Activated naive CD4-positive, alpha-beta T cell treated with anti-CD3 and anti-CD28 coated beads for 36 hours (primary cell): ENCODE measurements at regions not wholly inside any gene's neighbourhood (a gene's known extent, or its start where the extent isn't known, plus 50 kb on each side); places are given as distances from the start of the nearest gene placed in this dataset.

Source experiments
- CTCF ChIA-PET: fragments of 350-600 bp; sonication (Branson Sonifier 250); formaldehyde crosslinking; loops from one replicate; lab custom pipeline; 2021; ENCODE audit warnings: antibody characterized with exemption; lab: Charles Lee
- DNase-seq: peaks from one replicate; pipeline ENCODE4 v3.0.0-alpha.2; 2020
- H3K27ac Mint-ChIP-seq: one replicate; pipeline ENCODE4 v1.8.0; 2021; ENCODE audit warnings: mild to moderate bottlenecking, mixed read lengths
- H3K27me3 Mint-ChIP-seq: one replicate; pipeline ENCODE4 v1.8.0; 2021; ENCODE audit warnings: low read depth, mixed read lengths
- H3K36me3 Mint-ChIP-seq: one replicate; pipeline ENCODE4 v1.8.0; 2021; ENCODE audit warnings: low read depth, mixed read lengths
- H3K4me1 Mint-ChIP-seq: one replicate; pipeline ENCODE4 v1.8.0; 2021; ENCODE audit warnings: low read depth, mixed read lengths
- H3K4me3 Mint-ChIP-seq: one replicate; pipeline ENCODE4 v1.8.0; 2021; ENCODE audit warnings: mild to moderate bottlenecking, moderate library complexity, mixed read lengths
- H3K9me3 Mint-ChIP-seq: one replicate; pipeline ENCODE4 v1.8.0; 2021; ENCODE audit warnings: mixed read lengths
- intact Hi-C: fragments of 100-400 bp; cut with micrococcal nuclease; formaldehyde crosslinking; loops from one replicate; pipeline ENCODE4 v1.15.1; 2023

- H3K4me3 Mint-ChIP-seq, result no peak overlapping the region
- CTCF ChIA-PET, result interaction anchor here (1.0 to 1.1 kb wide), 2 partner anchors 11 to 278 kb away, joined by 3 to 4 read pairs; no protein-coding TSS in a partner anchor
- no peaks in the 10 kb centered on the region for H3K9me3 Mint-ChIP-seq
- no peaks in the 10 kb centered on the region for H3K4me1 Mint-ChIP-seq
- no peak for DNase-seq
- H3K27ac Mint-ChIP-seq, result no peak overlapping the region
- no peaks in the 10 kb centered on the region for H3K27me3 Mint-ChIP-seq
- H3K36me3 Mint-ChIP-seq, result no peaks in the 10 kb centered on the region
- intact Hi-C loops, result no loop called here
Measured at GRCh38 chr11:123272565-123272964, 77.5 kb upstream of the CLMP start.

- no peaks in the 10 kb centered on the region for H3K4me1 Mint-ChIP-seq
- no peak overlapping the region for H3K27ac Mint-ChIP-seq
- H3K9me3 Mint-ChIP-seq, result no peaks in the 10 kb centered on the region
- CTCF ChIA-PET, result interaction anchor here (1.4 to 1.9 kb wide), 2 partner anchors 21 to 210 kb away, joined by 5 read pairs; no protein-coding TSS in a partner anchor
- peaks cover 11% of the 10 kb centered on the region for H3K27me3 Mint-ChIP-seq
- intact Hi-C loops, result no loop called here
- no peak for DNase-seq
- no peak overlapping the region for H3K4me3 Mint-ChIP-seq
- H3K36me3 Mint-ChIP-seq, result no peaks in the 10 kb centered on the region
Measured at GRCh38 chr11:123268156-123268555, 73.1 kb upstream of the CLMP start.

GRCh38 chr11:123265951-123266350, 70.9 kb upstream of the CLMP start:
- intact Hi-C loops, result no loop called here
- Mint-ChIP-seq H3K4me3 (no peak overlapping the region), H3K27ac (no peak overlapping the region), H3K27me3 (peaks cover 23% of the 10 kb centered on the region), H3K36me3 (no peaks in the 10 kb centered on the region), H3K4me1 (peaks cover 7% of the 10 kb centered on the region), H3K9me3 (no peaks in the 10 kb centered on the region)
- CTCF ChIA-PET, result no interaction called here
- DNase-seq, result no peak

DNA sequence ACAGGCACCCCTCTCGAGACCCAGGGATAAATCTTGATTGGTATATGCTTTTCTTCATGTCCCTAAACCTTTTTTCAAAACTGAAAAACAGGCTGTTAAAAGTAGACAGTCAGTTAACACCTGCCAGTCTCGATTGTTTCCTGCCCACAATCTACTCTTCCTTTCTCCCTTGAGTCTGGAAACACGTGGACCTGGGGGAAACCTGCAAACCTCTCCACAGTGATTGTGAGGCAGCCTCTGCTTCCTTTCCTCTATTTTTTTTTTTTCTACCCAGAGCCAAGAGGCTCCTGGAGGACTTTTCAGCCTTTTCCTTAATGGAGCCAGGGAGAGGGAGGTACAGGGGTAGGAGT, 69.4 kb upstream of the CLMP start:
- CTCF ChIA-PET, result interaction anchor here (1.1 to 4.2 kb wide), 3 partner anchors 17 to 229 kb away, joined by 3 to 41 read pairs (median 12); no protein-coding TSS in a partner anchor
- no peak overlapping the region for H3K4me3 Mint-ChIP-seq
- intact Hi-C loops, result loop anchor here (5.0 kb wide), 1 partner anchor 313 kb away; no protein-coding TSS in a partner anchor

GRCh38 chr11:123261345-123262106, 66.5 kb upstream of the CLMP start:
- intact Hi-C loops, result loop anchor here (1.0 to 5.0 kb wide), 2 partner anchors 217 to 316 kb away; no protein-coding TSS in a partner anchor
- peak; percentile 83 for DNase-seq
- Mint-ChIP-seq H3K27ac (no peak overlapping the region), H3K9me3 (peaks cover 5% of the 10 kb centered on the region), H3K4me3 (no peak overlapping the region), H3K27me3 (peaks cover 23% of the 10 kb centered on the region), H3K4me1 (peaks cover 7% of the 10 kb centered on the region), H3K36me3 (no peaks in the 10 kb centered on the region)
- CTCF ChIA-PET, result interaction anchor here (0.6 to 4.2 kb wide), 42 partner anchors 9 to 319 kb away, joined by 3 to 41 read pairs (median 4); no protein-coding TSS in a partner anchor

More for the DNA sequence above, 69.4 kb upstream of the CLMP start:
- peaks cover 23% of the 10 kb centered on the region for H3K27me3 Mint-ChIP-seq
- no peaks in the 10 kb centered on the region for H3K36me3 Mint-ChIP-seq
- peaks cover 7% of the 10 kb centered on the region for H3K4me1 Mint-ChIP-seq
- no peak for DNase-seq
- no peaks in the 10 kb centered on the region for H3K9me3 Mint-ChIP-seq
- H3K27ac Mint-ChIP-seq, result no peak overlapping the region

DNA sequence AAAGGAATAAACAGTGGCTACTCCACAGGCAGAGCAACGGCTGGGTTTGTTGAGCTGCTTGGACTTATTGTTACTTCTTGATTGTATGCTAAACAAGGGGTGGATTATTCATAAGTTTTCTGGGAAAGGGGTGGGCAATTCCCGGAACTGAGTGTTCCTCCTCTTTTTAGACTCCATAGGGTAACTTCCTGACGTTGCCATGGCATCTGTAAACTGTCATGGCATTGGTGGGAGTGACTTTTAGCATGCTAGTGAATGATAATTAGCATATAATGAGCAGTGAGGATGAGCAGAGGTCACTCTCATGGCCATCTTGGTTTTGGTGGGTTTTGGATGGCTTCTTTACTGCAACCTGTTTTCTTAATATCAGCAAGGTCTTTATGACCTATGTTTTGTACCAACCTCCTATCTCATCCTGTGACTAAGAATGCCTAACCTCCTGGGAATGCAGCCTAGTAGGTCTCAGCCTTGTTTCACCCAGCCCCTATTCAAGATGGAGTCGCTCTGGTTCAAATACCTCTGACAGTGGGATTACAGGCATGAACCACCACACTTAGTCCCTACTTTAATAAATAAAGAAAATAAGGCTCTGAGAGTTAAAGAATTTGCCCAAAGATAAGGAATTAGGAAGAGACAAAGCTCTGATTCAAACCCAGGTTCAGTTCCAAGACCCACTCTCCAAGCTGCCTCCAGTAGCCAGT, 65.6 kb upstream of the CLMP start:
- intact Hi-C loops, result loop anchor here (1.0 to 5.0 kb wide), 2 partner anchors 218 to 317 kb away; no protein-coding TSS in a partner anchor

DNA sequence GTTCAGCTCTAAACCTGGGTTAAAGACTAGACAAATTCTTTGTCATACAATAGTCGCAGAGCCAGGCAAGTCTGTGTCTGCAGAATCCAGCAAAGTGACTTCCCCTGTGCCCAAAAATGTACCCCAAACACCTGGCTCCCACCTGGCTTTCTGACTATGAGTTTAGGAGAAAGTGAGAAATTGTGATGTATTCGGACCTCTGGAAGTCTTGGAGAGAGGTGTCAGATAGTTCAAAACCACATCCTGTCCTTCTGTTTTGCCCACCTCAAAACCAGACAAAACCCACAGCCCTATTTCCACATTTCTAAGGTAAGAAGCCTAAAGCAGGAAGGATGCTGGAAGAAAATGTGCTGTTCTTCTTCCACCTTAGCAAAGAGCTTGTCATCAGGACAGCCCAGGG, 63.8 kb upstream of the CLMP start:
- Mint-ChIP-seq H3K27ac (no peak overlapping the region), H3K4me1 (peaks cover 7% of the 10 kb centered on the region), H3K27me3 (peaks cover 18% of the 10 kb centered on the region), H3K36me3 (no peaks in the 10 kb centered on the region), H3K9me3 (peaks cover 5% of the 10 kb centered on the region), H3K4me3 (no peak overlapping the region)
- no peak for DNase-seq
- CTCF ChIA-PET, result interaction anchor here (0.6 to 1.8 kb wide), 4 partner anchors 10 to 155 kb away, joined by 3 to 7 read pairs (median 3); no protein-coding TSS in a partner anchor
- intact Hi-C loops, result no loop called here

More for the DNA sequence above, 65.6 kb upstream of the CLMP start:
- Mint-ChIP-seq H3K27me3 (peaks cover 24% of the 10 kb centered on the region), H3K4me1 (peaks cover 7% of the 10 kb centered on the region), H3K4me3 (no peak overlapping the region), H3K9me3 (peaks cover 5% of the 10 kb centered on the region), H3K27ac (no peak overlapping the region), H3K36me3 (no peaks in the 10 kb centered on the region)
- CTCF ChIA-PET, result interaction anchor here (0.7 to 4.2 kb wide), 38 partner anchors 8 to 320 kb away, joined by 3 to 41 read pairs (median 4); no protein-coding TSS in a partner anchor
- DNase-seq, result no peak

- DNase-seq, result no peak
- no peak overlapping the region for H3K4me3 Mint-ChIP-seq
- intact Hi-C loops, result no loop called here
- peaks cover 7% of the 10 kb centered on the region for H3K27me3 Mint-ChIP-seq
- peaks cover 7% of the 10 kb centered on the region for H3K4me1 Mint-ChIP-seq
- CTCF ChIA-PET, result interaction anchor here (1.8 kb wide), 1 partner anchor 10 kb away, joined by 7 read pairs; no protein-coding TSS in a partner anchor
- peaks cover 5% of the 10 kb centered on the region for H3K9me3 Mint-ChIP-seq
- H3K36me3 Mint-ChIP-seq, result no peaks in the 10 kb centered on the region
- H3K27ac Mint-ChIP-seq, result no peak overlapping the region
Measured at GRCh38 chr11:123257370-123257769, 62.3 kb upstream of the CLMP start.

DNA sequence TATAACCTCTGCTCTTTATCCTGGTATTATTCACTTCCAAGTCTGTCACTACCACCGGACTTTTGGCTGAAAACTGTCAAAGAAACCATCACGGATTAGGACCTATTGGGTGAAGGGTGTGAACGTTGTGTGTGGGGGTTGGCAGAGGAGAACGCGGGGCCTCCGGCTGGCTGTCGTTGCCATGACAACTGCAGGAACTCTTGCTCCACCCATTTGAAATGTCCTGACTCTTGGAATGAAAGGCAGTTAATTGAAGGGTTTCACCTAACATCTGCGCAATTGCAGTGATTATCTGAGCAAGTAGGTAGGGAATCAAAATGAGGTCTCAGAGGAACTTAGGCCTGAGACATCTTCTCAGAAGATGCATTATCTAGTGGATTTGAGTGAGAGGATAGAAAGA, 60.9 kb upstream of the CLMP start:
- H3K4me3 Mint-ChIP-seq, result no peak overlapping the region
- H3K4me1 Mint-ChIP-seq, result no peaks in the 10 kb centered on the region
- DNase-seq, result no peak
- no peak overlapping the region for H3K27ac Mint-ChIP-seq
- H3K36me3 Mint-ChIP-seq, result no peaks in the 10 kb centered on the region
- CTCF ChIA-PET, result interaction anchor here (2.1 kb wide), 1 partner anchor 9 kb away, joined by 7 read pairs; no protein-coding TSS in a partner anchor
- H3K9me3 Mint-ChIP-seq, result peaks cover 5% of the 10 kb centered on the region
- H3K27me3 Mint-ChIP-seq, result peaks cover 3% of the 10 kb centered on the region
- intact Hi-C loops, result no loop called here

DNA sequence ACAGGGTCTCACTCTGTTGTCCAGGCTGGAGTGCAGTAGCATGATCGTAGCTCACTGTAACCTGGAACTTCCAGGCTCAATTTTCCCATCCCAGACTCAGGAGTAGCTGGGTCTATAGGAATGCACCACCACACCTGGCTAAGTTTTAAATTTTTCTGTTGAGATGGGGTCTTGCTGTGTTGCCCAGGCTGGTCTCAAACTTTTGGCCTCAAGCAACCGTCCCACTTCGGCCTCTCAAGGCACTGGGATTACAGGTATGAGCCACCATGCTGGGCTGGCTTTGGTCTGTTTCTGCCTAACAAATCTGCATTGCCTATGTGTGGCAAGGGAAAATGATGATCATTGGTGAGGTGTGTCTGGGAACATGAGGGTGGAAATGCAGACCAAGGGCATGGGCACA, 59.3 kb upstream of the CLMP start:
- intact Hi-C loops, result no loop called here

GRCh38 chr11:123253911-123254310, 58.9 kb upstream of the CLMP start:
- Mint-ChIP-seq H3K27me3 (peaks cover 5% of the 10 kb centered on the region), H3K4me3 (no peak overlapping the region), H3K27ac (no peak overlapping the region), H3K4me1 (no peaks in the 10 kb centered on the region), H3K36me3 (no peaks in the 10 kb centered on the region), H3K9me3 (peaks cover 5% of the 10 kb centered on the region)
- intact Hi-C loops, result no loop called here
- CTCF ChIA-PET, result interaction anchor here (1.0 kb wide), 1 partner anchor 196 kb away, joined by 3 read pairs; no protein-coding TSS in a partner anchor
- DNase-seq, result no peak

More for the DNA sequence above, 59.3 kb upstream of the CLMP start:
- Mint-ChIP-seq H3K27me3 (peaks cover 3% of the 10 kb centered on the region), H3K4me3 (no peak overlapping the region), H3K4me1 (no peaks in the 10 kb centered on the region), H3K9me3 (peaks cover 5% of the 10 kb centered on the region), H3K36me3 (no peaks in the 10 kb centered on the region), H3K27ac (no peak overlapping the region)
- CTCF ChIA-PET, result interaction anchor here (0.6 to 1.0 kb wide), 3 partner anchors 144 to 196 kb away, joined by 3 to 7 read pairs (median 3); no protein-coding TSS in a partner anchor
- no peak for DNase-seq

- H3K36me3 Mint-ChIP-seq, result no peaks in the 10 kb centered on the region
- CTCF ChIA-PET, result interaction anchor here (0.7 to 1.7 kb wide), 4 partner anchors 8 to 131 kb away, joined by 3 to 8 read pairs (median 3); no protein-coding TSS in a partner anchor
- H3K4me3 Mint-ChIP-seq, result no peak overlapping the region
- no peaks in the 10 kb centered on the region for H3K4me1 Mint-ChIP-seq
- peaks cover 1% of the 10 kb centered on the region for H3K9me3 Mint-ChIP-seq
- H3K27ac Mint-ChIP-seq, result no peak overlapping the region
- intact Hi-C loops, result no loop called here
- DNase-seq, result no peak
- H3K27me3 Mint-ChIP-seq, result peaks cover 5% of the 10 kb centered on the region
Measured at GRCh38 chr11:123253223-123253622, 58.2 kb upstream of the CLMP start.
